GM21528 (cell line): ENCODE measurements at regions not wholly inside any gene's neighbourhood (a gene's known extent, or its start where the extent isn't known, plus 50 kb on each side); places are given as distances from the start of the nearest gene placed in this dataset.

Experiments used
- ATAC-seq: cut with Tn5 transposase; IDR thresholded peaks from one replicate; pipeline ENCODE4 v1.9.1; 2021; ENCODE audit warnings: mild to moderate bottlenecking, moderate library complexity; ENCODE audit not compliant: unreplicated experiment, low FRiP score

DNA sequence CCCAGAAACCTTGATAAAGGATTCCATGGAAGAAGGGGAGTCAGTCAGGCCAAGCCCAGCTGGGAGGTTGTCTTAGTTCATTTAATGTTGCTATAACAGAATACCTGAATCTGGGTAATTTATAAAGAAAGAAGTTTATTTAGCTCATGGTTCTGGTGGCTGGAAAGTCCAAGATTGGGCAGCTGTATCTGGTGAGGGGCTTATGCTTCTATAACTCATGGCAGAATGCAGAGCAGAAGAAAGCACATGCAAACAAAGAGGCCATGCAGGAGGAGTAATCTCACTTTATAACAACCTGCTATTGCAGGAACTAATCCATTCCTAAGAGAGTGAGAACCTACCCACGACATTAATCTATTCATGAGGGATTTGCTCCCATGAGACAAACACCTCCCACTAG is 54.2 kb upstream of the ANKRD1 start:
- ATAC-seq = no peak

DNA sequence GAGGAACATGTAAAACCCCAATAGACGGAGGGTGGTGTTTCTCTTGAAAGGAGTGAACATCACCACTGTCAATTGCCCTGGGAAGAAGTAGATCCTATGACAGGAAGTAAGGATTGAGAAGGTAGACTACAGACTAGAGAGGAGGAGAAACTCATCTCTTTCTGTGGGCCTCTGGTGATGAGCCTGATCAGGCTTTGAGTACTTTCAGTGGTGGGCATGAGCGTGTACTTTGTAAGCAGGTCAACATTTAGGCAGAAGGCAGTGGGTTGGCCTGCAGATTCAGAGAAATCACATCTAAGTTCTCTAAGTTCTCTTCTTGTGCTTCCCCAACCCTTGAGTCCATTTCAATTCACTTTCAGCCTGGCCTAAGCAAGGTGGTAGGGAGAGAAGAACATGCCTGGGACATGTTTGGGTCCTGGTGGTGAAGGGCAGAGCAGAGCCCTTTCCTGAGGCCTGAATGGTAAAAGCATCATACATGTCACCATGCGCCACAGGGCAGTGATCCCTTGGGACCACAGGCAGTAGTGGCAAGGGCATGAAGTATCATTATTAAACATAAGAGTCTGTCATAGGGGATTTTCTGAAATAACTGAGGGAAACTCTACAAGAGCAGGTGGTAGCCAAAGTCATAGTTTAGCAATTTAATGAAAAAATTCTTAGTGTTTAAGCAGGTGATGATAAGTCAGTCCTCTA is 56.4 kb upstream of the ANKRD1 start:
- ATAC-seq = peak; percentile 56

DNA sequence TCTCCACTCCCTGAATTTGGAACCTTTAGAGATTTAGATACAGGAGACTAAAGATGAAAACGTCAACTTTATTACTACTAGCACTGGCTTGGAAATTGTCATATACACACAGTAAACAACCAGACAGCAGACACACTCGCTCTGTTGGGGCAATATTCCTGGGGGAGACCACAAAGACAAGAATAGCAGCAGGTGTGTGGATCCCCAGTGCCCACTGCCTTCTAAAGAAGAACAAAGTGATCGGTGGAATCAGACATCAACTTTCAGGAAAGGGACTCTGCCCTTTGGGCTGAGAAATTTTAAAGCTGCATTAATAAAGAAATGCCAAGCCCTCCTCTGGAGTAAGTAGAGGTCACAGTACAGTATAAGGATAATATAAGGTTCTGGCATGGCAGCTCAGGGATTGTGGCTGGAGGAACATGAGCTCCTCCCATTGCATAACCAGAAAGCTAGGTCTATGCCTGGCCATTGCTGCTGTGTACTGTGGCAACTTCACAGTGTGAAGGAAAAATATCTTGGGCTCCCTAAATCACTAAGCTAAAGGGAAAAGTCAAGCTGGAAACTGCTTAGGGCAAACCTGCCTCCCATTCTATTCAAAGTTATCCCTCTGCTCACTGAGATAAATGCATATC is 57.1 kb upstream of the ANKRD1 start:
- no peak for ATAC-seq

DNA sequence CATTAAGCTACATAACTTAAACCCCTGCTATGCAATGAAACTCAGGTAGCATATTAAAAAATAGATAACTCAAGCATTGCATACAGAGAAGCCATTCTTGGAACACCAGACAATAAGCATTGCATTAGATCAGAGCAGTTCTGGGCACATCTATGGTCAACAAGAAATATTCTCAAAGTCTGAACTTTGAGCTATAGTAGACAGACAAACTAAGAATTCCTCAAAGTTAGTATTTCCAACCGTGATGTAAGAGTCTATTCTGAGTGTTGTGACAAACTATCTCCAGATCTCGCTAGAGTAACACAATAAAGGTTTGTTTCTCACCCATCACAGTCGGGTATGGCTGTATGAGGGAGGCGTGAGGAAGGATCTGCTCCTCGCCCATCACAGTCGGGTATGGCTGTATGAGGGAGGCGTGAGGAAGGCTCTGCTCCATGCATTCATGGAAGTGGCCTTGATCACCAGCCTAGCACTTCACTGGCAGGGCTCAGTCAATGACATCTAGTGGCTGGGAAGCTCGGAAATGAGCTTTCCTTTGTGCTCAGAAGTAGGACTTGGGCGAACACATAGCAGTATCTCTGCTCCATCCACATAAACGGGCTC is 61.6 kb upstream of the ANKRD1 start:
- no peak for ATAC-seq

DNA sequence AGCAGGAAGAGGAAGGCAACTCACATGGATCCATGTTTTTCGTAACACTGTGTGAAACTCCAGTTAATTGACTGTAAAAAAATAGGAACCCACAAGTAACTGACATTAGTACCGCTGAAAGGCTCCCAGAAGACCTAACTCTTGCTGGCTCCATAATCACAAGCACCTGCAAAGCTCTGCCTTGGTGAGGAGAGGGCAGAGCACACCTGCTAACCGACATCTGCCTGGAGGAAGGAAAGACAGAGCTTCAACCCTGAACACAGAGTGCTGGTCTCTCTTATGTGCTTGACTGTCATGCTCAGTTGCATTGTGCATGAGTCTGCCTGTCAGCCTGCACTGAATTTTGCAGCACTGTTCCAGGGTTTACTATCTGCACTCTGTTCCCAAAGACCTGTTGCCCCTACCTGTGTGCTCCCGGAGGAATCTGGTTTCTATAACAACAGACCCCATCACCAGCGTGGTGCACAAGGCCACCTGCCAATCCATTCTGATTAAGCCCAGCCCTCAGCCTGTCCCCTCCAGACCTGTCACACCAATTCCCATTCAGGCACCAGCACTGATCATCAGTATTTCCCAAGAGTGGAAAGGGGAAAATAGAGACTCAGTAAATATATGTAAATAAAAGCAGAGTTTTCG is 63.1 kb upstream of the ANKRD1 start:
- ATAC-seq = no peak

DNA sequence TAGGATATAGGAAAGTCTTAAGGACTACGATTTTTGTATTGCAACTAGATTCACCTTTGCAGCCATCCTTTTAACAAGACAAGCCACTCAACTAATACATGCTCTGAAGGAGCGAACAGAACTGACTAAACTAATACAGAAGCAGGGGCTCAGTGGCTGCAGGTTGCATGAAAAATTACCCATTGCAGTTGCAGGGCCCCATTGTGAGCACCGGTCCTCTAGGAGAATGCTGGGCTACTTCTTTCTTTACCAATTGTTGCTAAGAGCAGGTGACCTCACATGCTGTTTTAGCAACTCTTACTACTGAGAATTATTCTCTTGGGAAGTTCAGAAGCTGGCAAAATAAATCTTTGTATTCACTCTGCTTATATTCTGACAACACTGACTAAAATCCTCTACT is 64.0 kb upstream of the ANKRD1 start:
- ATAC-seq = no peak

DNA sequence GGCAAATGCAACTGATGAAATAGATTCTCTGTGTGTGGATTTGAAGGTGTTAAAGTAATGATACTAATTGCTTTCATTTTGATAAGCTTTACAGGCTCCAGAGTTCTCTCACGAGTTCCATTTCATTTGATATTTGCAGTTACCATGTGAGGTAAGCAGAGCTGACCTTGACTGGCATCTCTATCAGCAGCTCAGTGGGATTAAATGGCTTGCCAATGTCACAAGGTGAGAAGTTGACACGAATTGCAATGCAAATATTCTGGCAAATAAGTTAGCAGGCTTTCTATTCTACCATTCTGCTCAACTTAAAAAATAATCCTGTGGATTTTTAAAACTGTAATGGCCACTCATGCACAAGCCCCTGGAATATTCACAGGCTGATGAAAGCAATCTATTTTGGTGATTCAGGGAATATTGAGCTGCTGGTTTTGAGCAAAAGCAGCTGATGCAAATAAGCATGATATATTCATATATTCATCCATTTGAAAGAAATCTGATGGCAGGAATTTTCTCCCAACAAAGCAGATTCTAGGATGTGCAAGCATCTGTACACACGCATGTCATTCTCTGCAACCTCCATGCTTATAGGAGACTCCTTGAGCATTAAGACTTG is 64.5 kb upstream of the ANKRD1 start:
- ATAC-seq = no peak

DNA sequence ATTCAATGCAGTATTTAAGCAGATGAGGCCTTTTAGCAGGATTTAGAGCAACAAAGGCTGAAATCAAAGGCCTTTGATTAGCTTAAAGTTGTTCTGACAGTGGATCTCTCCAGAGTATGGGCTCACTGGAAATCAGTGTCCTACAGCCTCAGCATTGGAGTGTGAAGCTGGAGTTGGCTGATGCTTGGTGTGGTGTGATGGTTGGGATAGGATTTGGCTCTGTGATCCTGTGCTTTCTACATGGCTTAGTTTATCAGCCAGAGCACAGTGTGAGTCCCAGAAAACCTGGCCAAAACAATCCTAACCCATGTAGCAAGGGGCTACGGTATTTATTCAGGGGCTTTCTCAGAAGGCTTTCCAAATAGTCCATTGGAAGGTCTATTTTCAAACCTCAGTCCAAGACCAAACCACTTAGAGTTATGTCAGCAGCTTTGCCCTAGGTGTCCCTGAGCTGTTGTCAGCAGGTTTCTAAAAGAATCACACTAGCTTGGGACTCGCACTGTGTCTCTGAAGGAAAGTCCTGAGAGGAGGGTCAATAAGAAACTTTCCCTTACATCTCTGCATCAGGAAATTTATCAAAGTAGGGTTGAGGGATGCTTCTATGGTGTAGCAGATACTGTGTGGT is 65.4 kb upstream of the ANKRD1 start:
- ATAC-seq = no peak

DNA sequence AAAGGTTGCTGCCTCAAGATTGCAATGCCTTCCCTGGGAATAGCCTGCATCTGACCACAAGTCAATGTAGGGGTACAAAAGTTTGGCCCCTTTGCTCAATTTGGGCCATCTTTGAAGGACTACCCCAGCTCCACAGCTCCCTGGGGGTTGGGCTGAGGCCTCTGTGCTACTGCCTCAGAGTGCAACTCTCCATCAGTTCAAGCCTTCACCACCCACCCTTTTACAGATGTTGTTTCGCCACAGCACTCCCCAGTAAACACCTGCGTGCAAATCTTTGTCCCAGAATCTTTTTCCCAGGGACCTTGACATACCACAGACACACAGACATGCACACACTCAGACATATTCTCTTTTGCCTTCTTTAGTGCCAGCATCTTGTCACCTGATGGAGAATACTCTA is 66.0 kb upstream of the ANKRD1 start:
- no peak for ATAC-seq

DNA sequence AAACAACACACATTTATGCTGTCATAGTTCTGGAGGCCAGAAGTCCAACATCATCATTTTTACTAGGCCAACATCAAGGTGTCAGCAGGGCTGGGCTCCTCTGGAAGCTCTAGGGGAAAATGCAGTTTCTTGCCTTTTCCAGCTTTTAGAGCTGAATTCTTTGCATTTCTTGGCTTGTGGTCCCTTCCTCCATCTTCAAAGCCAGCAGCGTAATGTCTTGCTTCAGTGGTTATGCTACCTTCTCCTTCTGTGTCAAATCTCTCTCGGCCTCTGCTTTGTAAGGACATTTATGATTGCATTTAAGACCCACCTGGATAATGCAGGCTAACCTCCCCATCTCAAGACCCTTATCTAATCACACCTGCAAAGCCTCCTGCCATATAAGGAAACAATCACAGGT is 66.5 kb upstream of the ANKRD1 start:
- no peak for ATAC-seq

DNA sequence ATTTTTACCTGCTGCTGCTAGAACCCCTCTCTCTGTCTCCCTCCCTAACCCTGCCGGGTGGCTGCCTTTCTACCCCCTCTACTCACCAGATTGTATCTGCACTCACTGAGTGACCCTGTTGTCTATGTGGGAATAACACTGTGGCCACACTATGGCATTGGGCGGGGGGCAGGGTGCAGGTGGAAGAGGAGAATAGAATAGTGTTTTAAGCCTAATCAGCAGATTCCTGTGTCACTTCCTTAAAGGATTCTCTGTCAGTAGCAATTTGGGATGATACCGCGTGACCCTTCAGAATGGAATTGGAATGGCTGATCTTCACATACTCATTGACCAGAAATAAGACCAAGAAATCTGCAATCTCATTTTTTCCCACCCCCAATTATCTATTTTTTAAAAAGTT is 67.1 kb upstream of the ANKRD1 start:
- no peak for ATAC-seq

DNA sequence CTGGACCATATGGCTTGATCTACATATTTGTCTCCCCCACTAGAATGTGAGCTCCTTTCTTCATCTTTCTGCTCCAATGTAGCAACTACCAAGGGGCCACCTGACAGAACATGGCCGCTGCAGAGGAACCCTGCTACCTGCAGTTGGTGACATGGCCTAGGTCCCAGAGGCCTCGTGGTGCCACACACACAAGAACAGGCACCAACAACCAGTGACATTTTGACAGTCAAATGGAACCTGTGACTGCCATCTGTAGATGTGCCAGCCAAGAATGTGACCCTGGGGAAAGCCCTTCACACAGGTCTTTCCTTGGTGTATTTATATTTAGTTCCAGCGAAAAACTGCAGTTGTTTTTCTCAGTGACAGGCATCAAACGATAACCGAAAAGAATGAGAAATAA is 67.9 kb upstream of the ANKRD1 start:
- ATAC-seq = no peak

DNA sequence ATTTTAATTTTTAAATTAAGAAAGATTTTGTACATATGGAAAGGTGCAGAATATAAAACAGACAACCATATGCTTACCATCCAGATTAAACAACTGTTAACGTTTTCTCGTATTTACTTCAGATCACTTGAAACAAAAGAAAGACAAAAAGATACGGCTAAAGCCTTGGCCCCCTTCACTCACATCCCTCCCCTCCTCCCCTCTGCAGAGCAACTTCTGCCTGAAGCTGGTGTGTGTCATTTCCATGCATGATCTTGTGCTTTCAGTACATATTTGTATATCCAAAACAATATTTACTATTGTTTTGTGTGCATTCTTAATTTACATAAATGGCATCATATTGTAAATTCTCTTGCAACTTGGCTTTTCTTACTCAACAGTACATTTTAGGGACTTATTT is 68.5 kb upstream of the ANKRD1 start:
- no peak for ATAC-seq

DNA sequence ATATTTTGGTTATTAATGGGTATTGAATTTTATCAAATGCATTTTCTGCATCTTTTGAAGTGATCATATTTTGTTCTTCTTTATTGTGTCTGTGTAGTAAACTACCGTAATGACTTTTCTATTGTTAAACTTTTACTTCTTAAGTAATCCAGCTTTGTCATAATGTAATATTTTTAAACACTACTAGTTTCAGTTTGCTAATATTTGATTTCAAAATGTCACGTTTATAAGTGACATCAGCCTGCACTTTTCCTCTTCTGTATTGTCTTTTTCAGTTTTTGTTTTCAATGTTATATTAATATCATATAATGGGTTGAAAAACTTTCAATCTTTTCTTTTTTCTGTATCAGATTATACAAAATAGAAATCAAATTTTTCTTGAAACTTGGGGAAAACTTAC is 71.6 kb upstream of the ANKRD1 start:
- ATAC-seq = no peak

DNA sequence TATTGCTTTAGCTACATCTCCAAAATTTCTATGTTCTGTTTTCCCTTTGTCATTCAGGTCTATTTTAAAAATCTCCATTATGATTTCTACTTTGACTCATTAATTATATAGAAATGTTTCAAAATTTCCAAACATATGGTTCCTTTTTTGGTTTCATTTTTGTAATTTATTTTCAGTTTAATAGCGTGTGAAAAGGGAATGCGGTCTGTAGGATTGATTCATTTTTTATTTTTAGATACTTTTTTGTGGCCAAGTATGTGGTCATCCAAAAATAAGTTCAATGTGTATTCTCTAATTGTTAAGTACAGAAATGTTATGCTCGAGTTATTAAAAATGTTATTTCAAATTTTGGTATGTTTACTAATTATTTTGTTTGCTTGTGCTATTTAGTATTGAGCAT is 72.5 kb upstream of the ANKRD1 start:
- ATAC-seq = peak; percentile 46

DNA sequence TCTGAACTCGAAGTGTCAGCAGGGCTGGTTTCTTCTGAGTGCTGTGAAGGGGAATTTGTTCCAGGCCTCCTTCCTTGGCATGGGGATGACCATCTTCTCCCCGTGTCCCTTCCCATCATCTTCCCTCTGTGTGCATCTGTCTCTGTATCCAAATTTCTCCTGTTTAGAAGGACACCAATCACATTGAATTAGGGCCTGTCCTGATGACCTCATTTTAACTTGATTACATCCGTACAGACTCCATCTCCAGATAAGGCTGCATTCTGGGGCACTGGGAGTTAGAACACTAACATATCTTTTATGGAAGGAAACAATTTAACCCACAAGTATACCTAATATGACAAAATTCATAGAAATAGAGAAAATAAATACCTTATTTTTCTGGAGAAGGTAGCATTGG is 76.8 kb upstream of the ANKRD1 start:
- no peak for ATAC-seq

DNA sequence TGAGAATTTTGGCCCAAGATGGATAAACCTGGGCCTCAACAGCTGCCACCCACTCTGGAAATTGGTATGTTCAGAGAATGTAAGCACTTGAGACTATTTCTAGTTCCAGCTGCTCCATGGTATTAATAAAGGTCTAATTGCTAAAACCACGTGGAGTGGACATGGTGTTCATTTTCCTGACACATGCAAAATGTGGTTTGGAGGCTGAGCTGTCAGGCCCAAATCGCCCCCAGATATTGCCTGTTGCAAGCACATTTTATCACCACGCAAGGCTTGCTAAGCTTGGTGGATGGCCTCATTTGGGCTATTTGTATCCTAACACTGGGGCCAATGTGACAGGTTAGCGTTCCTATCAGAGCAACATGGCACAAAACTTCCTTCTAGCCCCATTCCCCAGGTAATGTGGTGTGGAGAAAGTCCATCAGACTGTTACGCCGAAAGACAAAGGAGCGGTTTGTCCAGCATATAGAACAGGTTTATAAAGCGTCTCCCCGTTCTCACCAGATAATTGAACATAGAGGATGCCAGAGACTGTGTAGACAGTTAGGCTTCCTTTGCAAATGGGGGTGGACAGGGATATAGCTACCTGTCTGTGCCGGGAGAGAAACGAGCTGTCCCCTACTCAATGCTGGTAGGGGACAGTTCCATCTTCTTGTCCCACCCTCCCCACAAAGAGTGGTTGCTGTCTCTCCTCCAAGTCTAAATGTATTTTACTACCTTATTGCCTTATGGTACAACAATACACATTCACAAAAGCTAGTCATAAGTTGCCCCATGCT is 78.0 kb upstream of the ANKRD1 start:
- no peak for ATAC-seq

DNA sequence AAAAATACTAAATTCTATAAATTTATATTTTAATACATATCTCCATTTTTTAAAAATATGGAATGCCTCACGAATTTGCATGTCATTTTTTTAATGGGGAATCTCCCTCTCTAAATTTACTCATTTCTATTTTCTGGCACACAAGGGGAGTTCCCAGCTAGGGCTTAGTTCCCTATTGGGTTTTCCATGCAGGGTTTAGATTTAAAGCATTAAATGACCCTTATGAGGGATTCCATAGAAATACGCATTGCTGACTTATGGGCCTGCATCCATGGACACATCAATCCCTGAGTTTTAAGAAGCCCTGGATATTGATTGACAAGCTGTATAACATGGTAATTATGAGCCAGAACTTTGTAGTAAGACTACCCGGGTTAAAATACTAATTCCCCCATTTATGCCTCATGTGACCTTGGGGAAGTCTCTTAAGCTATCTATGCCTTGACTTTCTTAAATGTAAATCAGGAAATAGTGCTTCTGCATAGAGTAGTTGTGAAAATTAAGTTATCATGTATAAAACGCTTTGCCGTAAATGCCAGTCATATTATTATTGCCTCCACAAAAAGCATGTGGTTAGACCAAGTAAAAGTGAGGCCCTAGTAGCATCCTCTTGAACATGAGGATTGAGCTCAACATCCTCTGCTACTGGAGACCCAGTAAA is 78.8 kb upstream of the ANKRD1 start:
- ATAC-seq = peak; percentile 53

DNA sequence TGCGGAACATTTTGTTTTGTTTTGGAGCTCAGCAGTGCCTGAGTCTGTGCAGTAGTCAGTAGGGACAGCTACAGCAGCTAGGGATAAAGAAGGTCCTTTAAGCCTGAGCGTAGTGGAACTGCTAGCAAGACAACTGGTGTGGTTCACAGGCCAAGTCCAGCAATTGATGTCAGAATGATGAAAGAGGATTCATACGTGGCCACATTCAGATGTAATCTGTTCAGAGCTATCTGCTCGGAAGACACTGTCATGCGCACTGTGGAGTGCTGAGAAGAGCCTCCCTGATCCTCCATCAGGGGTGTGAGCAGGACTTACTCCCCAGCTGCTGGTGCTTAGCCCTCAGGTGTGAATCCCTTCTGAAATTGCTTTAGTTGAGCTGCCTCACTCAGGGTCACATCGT is 79.6 kb upstream of the ANKRD1 start:
- no peak for ATAC-seq

DNA sequence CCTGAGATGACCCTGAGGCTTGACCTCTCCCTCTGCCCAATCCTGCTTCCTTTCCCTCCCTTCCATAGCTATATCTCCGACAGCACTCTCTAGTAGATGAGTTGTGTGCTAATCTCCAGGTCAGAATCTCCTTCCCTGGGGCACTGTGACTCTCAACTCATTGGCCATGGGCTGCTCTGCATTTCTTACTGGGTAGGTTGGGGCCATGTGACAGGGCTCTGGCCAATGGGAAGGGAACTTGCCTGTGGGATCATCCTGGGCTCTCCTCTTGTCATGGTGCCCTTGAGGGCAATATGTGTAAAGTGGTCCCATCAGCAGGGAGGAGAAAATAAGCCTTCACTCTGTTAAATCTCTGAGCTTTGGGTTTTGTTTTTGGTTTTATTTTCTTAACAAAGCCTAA is 80.1 kb upstream of the ANKRD1 start:
- ATAC-seq = no peak
